ENCODE measurements at regions not wholly inside any gene's neighbourhood (a gene's known extent, or its start where the extent isn't known, plus 50 kb on each side); places are given as distances from the start of the nearest gene placed in this dataset.

DNA sequence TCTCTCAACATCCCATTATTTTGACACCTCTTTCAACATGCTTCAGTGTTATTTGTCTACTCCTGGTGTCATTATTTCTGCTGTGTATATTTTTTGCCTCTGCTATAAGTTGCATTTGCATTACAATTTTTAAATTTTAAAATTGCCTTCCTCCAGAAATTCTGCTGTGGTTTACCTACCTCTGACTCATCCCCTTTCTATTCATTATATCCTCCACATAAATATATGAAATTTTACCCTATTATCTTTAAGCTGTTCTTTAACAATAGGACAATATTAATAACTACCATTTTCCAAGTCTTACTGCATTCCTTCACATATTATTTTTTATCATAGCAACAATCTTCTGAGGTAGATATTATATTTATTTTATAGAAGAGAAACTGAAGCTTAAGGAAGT, 178.1 kb upstream of the NRIP1 start:
- DNase-seq = no peak

DNA sequence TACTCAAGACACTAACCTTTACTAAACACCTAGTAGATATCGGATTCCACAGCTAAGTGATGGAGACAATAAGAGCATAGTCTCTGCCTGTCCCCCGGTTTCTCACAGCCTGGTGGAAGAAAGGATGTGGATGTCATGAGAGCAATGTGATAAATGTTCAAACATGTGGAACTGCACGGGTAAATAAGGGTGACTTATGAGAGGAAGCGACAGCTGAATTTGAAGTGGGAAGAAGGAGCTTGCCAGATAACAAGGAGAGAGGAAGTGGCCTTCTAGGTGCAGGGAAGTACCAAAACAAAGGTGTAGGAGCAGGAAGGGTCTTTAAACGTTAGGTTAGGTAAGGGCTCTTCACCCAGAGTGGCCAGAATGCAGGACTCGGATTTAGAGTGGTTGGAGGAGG, 178.6 kb upstream of the NRIP1 start:
- peak in 1 of 2 donors; percentile 7 for DNase-seq

DNA sequence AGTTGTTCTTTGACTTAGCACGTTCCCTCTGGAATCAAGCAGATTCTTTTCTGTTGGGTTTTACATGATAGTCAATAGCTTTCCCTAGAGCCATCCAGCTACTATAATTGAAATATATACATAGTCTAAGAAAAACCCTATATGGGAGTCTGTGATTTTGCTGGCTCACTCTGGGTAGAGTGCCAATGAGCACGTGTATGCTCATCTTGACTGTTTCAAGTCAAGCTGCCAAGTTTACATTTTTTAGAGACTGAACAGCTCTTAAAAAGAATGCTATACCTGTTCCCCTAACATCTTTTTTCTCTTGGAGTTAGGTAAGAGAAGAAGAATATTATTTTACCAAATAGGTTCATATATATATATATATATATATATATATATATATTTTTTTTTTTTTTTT, 182.8 kb upstream of the NRIP1 start:
- no peak for DNase-seq

DNA sequence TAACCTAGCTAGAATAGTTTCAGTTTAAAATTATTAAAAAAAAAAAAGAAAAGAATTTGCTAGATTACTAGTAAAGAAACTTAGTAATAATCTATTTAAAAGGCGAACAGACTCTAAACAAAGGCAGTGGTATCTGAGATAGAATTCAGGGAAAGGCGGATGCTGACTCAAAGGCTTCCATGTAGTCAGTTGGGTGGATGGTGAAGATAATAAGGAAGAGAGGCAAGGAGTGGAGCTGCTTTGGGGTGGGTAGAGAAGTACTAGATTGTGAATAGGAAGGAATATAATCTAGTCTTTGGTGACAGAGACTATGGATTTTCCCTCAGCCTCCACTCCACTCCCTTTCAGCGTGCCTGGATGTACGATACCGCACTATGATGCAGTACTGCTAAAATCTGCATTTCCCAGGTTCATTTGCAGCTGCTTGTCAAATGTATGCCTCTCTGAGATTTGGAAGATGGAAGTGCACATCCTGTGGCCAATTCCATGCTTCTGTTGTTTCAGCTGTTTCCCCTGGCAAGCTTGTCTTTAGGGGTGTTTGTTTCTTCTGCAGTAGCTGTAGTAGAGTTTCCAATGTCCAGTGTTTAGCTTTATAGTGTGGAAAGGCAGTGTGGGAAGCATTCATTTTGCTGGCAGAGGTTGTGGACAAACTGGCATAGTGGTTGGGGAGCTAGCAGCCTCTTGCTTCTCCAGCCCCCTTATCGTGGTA, 184.6 kb upstream of the NRIP1 start:
- no peak for DNase-seq

DNA sequence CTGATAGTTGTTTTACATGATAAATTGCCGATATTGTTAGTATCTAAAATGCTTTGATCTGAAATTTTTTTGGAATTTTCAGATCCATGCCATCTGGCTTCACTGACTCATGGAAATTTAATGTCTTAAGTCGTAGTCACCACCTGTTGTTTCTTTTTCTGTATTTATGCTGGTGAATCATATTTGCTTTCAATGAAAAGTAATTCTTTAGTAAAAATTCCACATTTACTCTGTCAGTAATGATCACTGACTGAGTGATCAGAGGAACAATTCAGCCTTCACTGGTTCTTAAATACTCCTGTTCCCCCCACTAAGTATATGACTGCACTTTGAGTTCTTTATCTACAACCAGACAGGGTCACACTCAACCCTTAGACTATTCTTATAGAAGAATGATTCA, 185.6 kb upstream of the NRIP1 start:
- no peak for DNase-seq

DNA sequence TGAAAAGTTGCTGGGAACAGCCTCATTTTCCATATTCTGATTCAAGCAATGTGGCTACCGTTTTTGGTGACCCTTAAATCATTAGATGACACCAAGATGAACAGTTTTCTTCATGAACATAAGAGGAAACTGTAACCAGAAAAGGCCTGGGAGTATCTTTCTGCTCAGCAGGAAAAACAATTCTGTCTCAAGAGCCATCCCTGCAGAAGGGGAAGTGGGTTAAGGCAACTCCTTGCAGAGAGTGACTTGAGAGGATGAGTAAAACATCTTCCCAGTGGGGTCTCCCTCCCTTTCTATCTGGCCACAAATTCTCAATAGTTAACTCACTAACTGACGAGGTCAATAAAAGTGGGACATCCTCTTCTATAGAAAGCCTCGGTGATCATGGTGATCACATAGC, 187.6 kb upstream of the NRIP1 start:
- DNase-seq = peak; percentile 46 to 52

DNA sequence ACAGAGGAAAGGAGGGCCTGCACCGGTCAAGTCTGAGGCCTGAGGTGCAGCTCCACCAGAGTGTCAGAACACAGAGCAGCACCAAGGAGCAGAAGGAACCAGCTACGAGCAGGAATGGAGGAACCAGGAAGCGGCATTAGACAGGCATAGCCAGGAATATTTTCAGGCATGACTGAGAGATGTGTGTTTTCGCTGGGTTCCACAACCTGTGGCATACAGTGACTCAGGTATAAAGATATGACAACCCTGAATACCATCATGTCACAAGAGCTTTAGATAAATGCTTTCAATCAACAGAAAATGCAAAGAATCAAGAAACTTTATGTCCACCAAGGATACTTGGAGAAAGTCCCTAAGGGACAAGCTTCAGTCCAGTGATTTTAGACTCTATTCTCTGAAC, 189.3 kb upstream of the NRIP1 start:
- no peak for DNase-seq

DNA sequence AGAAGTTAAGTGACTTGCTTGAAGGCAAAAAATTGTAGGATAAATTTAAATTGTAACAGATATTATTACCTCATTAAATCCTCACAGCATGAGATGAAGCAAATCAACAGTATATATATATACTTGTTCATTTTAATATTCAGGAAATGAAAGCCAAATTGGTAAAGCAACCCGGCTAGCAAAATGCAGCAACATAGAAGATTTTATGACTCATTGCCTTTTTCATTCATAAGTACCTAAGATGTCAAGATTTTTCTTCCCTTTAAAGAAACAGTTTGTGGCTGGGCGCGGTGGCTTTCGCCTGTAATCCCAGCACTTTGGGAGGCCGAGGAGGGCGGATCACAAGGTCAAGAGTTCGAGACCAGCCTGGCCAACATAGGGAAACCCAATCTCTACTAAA, 190.5 kb upstream of the NRIP1 start:
- peak; percentile 34 to 79 for DNase-seq

DNA sequence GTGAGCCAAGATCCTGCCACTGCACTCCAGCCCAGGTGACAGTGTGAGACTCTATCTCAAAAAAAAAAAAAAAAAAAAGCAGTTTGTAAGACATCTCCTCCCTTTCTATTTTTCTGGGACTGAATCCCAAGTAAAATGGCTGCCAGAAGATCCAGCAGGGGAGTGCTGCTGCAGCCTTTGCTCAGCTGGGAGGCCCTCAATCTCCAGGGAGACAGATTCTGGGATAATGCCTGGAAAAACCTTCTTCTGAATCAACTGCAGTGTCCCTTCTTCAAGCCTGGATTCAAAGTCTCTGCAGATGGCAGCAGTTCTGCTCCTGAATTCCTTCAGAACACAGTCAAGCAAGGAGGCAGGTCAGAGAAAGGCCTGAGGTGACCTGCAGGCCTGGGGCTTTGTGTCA, 191.0 kb upstream of the NRIP1 start:
- no peak for DNase-seq

DNA sequence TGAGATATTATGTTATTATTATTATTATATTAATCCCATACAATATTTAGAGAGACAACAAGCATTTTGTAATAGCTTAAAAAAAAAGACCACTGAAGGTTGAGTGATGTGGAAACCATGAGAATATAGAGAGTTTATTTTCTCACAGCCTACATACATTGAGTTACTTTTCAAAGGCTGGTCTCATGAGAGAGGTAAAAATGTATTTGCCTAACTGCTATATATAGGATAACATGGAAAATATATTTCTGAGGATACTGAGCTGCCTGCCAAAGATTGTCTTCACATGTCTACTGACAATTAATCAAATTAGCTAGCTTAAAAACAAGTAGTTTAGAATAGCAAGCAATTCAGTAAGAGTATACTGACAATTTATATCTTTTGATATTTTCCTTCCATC, 192.2 kb upstream of the NRIP1 start:
- DNase-seq = no peak

DNA sequence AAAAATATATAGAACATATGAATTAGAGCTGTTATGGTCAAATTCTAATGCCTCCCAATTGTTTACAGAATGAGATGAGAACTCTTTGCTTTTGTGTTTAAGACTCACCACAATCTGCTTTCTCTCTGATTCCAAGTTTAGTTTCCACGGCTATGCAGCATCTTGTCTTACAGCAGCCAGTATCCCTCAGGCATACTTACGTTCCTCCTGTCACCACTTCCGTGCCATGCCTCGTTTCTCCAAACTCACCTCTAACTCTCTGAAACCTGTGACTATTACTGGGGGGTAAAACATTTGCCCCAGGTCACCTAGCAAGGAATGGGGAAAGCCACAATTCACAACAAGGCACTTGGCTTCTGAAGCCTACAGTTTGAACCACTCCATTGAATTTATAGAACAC, 192.8 kb upstream of the NRIP1 start:
- DNase-seq = no peak

DNA sequence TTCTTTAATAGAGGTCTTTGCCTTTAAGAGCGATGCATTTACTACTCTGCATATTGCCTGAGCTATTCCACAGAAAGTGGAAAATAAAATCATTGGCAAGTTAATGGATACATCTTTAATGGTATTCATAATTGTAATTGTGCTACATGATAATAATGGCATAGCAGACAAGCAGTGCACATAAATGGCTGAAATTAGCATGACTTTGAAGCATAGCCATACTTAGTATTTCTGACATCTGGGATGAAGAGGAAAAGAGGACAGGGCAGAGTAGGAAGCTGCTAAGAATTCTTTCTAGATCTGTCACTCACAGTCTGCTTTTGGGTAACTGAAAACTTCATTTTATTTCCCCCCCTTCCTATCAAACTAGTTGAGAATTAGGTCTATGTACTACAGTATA, 195.0 kb upstream of the NRIP1 start:
- DNase-seq = no peak

DNA sequence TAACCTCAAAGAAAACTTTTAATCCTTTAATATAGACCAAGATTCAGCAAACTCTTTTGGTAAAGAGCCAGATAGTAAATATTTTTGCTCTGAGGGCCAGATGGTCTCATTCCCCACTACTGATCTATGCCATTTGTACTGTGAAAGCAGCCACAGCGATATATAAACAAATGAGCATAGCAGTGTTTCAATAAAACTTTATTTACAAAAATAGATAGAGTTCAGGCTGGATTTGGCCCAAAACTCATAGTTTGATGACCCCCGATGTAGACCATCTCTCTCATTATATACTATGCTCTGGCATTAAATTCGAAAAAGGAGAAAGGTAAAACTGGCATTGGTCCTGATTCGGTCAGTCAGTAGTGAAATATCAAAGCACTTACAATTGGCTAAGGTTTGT, 195.8 kb upstream of the NRIP1 start:
- no peak for DNase-seq

DNA sequence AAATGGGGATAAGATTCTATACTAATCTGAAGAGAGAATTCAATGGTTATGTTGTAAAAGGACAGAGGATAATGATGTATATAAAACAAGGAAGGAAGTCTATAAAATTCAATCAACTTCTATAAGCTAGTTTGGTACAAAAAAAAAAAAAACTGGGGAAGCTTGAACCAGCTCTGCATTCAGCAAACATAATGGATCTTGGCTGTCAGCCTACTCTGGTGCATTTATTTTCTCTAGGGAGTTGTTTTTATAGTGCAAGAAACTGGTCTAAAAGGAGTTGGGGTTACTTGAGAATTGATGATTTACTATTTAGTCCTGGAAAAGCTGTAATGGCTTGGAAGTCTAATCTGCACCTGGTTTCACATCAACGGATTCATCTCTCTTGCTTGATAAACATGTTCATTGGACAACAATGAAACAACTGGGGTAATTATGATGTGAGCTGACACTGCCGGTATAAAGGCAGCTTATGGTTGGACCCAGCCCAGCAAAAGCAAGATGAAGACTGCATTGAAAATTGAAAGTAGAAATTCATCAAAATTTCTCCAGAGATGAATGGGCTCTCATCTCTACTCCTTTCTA, 199.4 kb upstream of the NRIP1 start:
- DNase-seq = no peak

DNA sequence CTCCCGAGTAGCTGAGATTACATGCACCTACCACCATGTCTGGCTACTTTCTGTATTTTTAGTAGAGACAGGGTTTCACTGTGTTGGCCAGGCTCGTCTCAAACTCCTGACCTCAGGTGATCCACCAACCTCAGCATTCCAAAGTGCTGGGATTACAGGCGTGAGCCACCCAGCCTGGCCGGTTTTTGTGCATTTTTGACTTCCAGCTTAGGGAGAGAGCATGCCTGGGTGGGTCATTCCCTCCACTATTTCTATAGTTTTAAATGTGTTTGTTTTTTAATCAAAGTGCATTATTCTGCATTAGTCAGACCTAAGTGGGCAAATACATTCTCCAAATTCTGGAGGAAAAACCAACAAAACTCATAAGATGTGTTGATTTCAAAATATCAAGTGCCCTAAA, 207.4 kb upstream of the NRIP1 start:
- no peak for DNase-seq

DNA sequence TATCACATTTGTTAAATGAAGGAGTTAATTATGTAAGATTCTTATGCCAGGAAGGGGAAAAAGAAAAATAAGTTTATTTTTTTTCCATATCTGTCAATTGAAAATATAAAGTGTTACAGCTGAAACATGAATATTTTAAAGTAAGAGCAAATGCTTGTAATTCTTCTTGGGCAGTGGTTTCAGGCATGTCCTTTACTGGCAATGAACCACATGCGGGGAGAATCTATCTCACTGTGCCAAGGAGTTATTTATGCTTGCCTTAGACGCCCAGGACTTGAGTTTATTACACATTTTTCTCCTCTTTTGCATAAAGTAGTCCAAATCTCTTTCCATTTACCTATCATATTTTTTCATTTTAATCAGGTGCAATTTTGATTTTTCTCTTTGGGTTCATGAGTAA, 207.8 kb upstream of the NRIP1 start:
- DNase-seq = no peak

DNA sequence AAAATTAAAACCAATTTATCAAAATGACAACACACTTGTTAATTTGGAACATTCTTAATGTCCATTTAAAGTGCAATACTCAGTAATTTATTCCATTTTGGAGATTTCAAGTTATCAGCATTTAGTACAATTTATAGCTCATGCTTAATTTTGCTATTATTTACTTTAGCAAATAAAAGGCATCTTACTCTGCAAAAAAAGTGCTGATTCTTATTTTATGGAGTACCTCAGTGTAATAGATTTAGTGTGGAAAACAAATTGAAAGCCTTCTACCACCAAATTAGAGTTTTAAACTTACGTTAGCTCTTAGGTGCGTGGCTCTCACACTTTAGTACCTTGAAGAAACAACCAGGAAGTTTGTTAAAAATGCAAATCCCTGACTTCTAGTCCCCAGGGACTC, 208.4 kb upstream of the NRIP1 start:
- DNase-seq = no peak

DNA sequence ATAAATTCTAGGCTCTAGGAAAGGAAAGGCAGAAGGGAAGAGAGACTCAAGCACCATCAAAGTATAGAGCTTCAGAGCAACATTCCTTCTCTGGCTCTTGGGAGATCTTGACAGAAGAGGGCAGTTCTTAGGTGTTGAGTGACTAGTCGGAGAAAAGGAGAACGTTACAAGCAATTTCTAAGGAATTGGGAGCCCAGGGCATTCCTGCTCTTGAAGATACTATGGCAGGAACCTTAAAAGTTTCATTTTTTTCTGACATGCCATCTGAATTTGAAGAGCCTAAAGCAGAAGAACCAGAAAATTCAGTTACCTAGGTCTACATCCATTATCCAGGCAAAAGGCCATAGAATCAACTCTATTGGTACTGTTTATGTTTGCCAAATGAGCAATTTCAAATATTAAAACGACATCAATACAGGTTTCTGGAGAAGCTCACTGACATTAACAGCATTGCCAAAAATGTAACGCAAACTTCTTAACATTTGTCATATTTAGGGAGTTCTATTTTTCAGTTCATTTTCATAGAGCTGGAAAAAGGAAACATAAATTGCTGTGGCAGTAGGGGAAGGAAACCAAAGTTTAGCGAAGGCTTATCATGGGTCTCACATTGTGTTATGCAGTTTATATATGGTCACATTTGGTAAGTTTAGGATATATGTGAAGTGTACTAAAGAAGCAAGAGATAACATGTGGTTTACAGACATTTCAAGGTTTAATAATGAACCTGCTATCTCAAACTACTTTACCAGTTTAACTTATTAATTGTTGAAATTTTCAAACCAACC, 210.1 kb upstream of the NRIP1 start:
- no peak for DNase-seq

DNA sequence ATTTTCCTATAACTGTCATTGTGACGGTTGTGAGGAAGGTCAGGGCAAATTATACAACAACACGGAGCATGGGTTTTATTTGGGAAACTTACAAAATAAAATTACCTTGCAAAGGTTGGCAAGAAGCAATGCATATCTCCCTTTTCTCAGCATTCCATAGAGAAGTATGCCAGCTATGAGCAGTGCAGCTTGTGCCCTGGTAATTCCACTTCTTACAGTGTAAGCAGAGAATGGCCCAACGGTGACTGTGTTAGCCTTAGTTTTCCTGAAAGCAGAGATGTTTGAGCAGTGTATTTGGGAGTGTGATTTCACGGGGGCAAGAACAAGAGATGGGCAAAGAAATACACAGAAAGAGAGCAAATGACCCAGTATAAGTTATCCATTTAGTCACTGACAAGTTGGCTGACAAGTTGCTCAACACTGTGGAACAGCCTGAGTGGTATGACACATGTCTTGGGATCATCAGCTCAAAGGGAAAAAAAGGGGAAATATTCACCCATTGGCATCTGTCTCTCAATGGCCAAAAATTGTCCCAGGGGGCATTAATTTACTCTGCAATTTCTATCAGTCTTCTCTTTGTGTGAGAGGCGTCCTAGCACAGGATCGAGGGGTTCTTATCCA, 210.9 kb upstream of the NRIP1 start:
- peak; percentile 27 to 58 for DNase-seq

DNA sequence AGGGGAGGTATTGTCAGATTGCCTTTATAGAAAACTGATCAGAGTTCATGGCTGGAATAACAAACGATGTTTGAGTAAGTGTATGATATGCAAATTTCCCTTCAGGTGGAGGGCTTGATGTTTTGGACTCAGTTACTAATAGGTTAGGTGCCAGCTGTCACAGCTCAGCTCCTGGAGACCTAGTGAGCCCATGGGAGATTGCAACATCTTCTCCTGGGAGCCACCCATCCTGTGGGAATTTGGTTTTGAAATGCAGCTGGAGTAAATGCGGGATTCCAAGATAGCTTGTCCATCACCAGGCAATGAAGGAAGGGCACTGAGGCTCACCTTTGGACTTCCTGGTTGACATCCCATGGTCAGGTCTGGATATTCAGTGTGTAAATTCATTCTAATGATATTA, 211.4 kb upstream of the NRIP1 start:
- no peak for DNase-seq

DNA sequence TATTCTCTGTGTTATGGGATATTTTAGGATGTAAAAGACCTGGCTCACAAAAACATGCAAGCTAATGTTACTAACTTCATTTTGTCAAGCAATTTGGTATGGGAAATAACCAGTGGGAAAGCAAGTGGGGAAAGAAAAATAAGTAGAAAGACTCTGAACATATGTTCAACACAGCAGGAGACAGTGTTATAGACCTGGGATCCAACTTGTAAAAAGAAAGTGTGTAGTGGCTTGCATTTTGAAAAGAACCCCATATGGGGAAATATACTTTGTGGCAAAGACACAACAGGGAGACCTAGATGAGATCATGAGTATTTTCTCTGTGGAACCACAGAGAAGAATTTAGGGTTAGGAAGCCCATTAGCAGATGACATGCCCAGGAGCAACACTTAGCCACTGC, 212.7 kb upstream of the NRIP1 start:
- DNase-seq = no peak

DNA sequence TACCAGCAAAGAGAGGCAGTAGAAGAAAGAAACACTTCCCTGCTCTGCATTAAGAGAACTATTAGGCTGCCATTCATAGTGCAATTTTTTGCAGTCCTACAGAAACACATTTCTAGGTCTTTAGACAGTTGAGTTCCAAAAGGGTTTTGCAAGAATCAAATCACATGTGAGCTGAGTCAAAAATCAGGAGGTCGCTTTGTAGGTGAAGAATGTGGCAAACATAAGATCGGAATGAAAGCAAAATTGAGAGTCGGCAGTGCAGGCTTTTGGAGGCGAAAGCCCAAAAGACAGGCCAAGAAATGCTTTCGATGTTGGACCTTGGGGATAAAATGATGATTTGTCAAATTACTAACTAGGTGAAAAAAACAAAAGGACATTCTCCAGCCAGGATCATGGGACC, 213.5 kb upstream of the NRIP1 start:
- no peak for DNase-seq

DNA sequence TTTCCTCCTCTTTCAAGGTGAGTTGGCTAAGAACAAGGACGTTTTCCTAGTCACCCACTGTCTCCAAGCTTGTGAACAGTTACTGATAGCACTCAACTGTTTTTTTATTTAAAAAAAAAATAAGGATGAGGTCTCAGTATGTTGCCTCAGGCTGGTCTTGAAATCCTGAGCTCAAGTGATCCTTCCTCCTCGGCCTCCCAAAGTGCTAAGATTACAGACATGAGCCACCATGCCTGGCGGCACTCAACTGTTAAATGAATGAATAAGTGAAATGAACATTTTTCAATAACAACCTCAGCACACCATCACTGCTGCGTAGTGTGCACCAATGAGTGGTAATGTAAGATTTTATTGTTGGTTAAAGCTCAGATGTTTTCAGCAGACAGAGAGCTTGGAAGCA, 214.1 kb upstream of the NRIP1 start:
- no peak for DNase-seq

DNA sequence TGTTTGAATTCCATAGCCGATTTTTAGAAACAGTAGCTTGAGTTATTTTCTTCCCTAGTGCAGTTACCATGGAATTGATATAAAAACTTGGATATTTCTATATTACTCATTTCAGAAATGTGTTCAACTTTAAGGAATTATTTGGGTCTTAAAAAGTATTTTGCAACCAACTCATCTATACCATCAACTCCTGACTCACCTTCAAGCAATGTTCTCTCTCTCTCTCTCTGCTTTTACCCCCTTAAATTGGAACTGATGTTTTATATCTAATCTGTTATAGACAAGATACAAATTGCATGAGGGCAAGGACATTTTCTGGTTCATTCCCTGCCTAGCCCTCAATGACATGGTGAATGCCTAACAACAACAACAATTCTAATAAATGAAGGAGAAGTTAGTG, 214.7 kb upstream of the NRIP1 start:
- no peak for DNase-seq
